ENCODE measurements at regions not wholly inside any gene's neighbourhood (a gene's known extent, or its start where the extent isn't known, plus 50 kb on each side); places are given as distances from the start of the nearest gene placed in this dataset.
"Not testable (repeated sequence)": the region's sequence is repeated elsewhere in the genome, so short reads cannot be mapped to it uniquely, and the experiment has no call there.

- no peaks in the 10 kb centered on the region for H3K27me3 ChIP-seq
- no peak for TF ChIP-seq CTCF (IDR thresholded peaks at IDR 0.05)
Measured at GRCh38 chr2:195148004-195148403, 509.0 kb upstream of the SLC39A10 start.

GRCh38 chr2:195146761-195147541, 510.1 kb upstream of the SLC39A10 start:
- TF ChIP-seq CTCF (IDR thresholded peaks at IDR 0.05) = no peak

More at GRCh38 chr2:195148004-195148403, 509.0 kb upstream of the SLC39A10 start:
- no peaks in the 10 kb centered on the region for H3K4me1 ChIP-seq (ENCODE audit: control insufficient read depth in 1 of 2, insufficient read depth in 1 of 2, low read depth in 1 of 2, low read length in 1 of 2)
- H3K27ac ChIP-seq = no peak overlapping the region
- H3K4me3 ChIP-seq (ENCODE audit: low read depth in 1 of 2, low read length in 1 of 2) = no peak overlapping the region
- no peaks in the 10 kb centered on the region for H3K36me3 ChIP-seq
- no peaks in the 10 kb centered on the region for H3K9me3 ChIP-seq

GRCh38 chr2:195138435-195138834, 518.6 kb upstream of the SLC39A10 start:
- Histone ChIP-seq H3K4me1 (ENCODE audit: control insufficient read depth in 1 of 2, insufficient read depth in 1 of 2, low read depth in 1 of 2, low read length in 1 of 2) (no peaks in the 10 kb centered on the region), H3K27me3 (no peaks in the 10 kb centered on the region), H3K27ac (no peak overlapping the region), H3K9me3 (no peaks in the 10 kb centered on the region), H3K4me3 (ENCODE audit: low read depth in 1 of 2, low read length in 1 of 2) (no peak overlapping the region), H3K36me3 (no peaks in the 10 kb centered on the region)
- no peak for TF ChIP-seq CTCF (IDR thresholded peaks at IDR 0.05)

More at GRCh38 chr2:195146761-195147541, 510.1 kb upstream of the SLC39A10 start:
- Histone ChIP-seq H3K27ac (no peak overlapping the region), H3K27me3 (no peaks in the 10 kb centered on the region), H3K4me1 (ENCODE audit: control insufficient read depth in 1 of 2, insufficient read depth in 1 of 2, low read depth in 1 of 2, low read length in 1 of 2) (no peaks in the 10 kb centered on the region), H3K4me3 (ENCODE audit: low read depth in 1 of 2, low read length in 1 of 2) (no peak overlapping the region), H3K9me3 (no peaks in the 10 kb centered on the region), H3K36me3 (no peaks in the 10 kb centered on the region)

GRCh38 chr2:195125889-195126288, 531.1 kb upstream of the SLC39A10 start:
- H3K9me3 ChIP-seq; H3K4me3 ChIP-seq (ENCODE audit: low read depth in 1 of 2, low read length in 1 of 2); H3K36me3 ChIP-seq; H3K27me3 ChIP-seq; H3K4me1 ChIP-seq (ENCODE audit: control insufficient read depth in 1 of 2, insufficient read depth in 1 of 2, low read depth in 1 of 2, low read length in 1 of 2); H3K27ac ChIP-seq: not testable (repeated sequence)

GRCh38 chr2:195124391-195125079, 532.5 kb upstream of the SLC39A10 start:
- no peak overlapping the region for H3K27ac ChIP-seq
- H3K9me3 ChIP-seq = peaks cover 8% of the 10 kb centered on the region
- H3K4me3 ChIP-seq (ENCODE audit: low read depth in 1 of 2, low read length in 1 of 2) = no peak overlapping the region
- no peaks in the 10 kb centered on the region for H3K36me3 ChIP-seq
- no peaks in the 10 kb centered on the region for H3K27me3 ChIP-seq
- no peak for TF ChIP-seq CTCF (IDR thresholded peaks at IDR 0.05)
- H3K4me1 ChIP-seq (ENCODE audit: control insufficient read depth in 1 of 2, insufficient read depth in 1 of 2, low read depth in 1 of 2, low read length in 1 of 2) = no peaks in the 10 kb centered on the region

GRCh38 chr2:195122653-195123052, 534.4 kb upstream of the SLC39A10 start:
- no peak overlapping the region for H3K27ac ChIP-seq
- H3K4me1 ChIP-seq (ENCODE audit: control insufficient read depth in 1 of 2, insufficient read depth in 1 of 2, low read depth in 1 of 2, low read length in 1 of 2) = no peaks in the 10 kb centered on the region
- H3K9me3 ChIP-seq = peaks cover 8% of the 10 kb centered on the region
- H3K4me3 ChIP-seq (ENCODE audit: low read depth in 1 of 2, low read length in 1 of 2) = no peak overlapping the region
- H3K36me3 ChIP-seq = no peaks in the 10 kb centered on the region
- TF ChIP-seq CTCF (IDR thresholded peaks at IDR 0.05) = no peak
- H3K27me3 ChIP-seq = no peaks in the 10 kb centered on the region
